Astrocyte (in vitro differentiated cells and primary cell): ENCODE measurements at regions not wholly inside any gene's neighbourhood (a gene's known extent, or its start where the extent isn't known, plus 50 kb on each side); places are given as distances from the start of the nearest gene placed in this dataset.

ENCODE experiments used
- CTCF ChIP-seq: IDR thresholded peaks from 2 replicates; pipeline ENCODE4 v1.5.1; 2011; ENCODE audit warnings: low read depth, mild to moderate bottlenecking, inconsistent platforms, low read length, moderate library complexity; ENCODE audit not compliant: insufficient read depth
- EZH2 ChIP-seq: IDR thresholded peaks from 2 replicates; pipeline ENCODE4 v1.6.1; 2012; ENCODE audit warnings: mild to moderate bottlenecking, low read length, inconsistent platforms; ENCODE audit not compliant: insufficient read depth

GRCh38 chr5:86152988-86153560, 464.7 kb upstream of the COX7C start:
- no peak for TF ChIP-seq CTCF
- TF ChIP-seq EZH2: no peak
